ENCODE measurements at regions not wholly inside any gene's neighbourhood (a gene's known extent, or its start where the extent isn't known, plus 50 kb on each side); places are given as distances from the start of the nearest gene placed in this dataset.

GRCh38 chr6:92753956-92754355, 665.4 kb downstream of the EPHA7 start:
- no peak overlapping the region for H3K4me3 ChIP-seq (ENCODE audit: low read depth, low read length)
- no peak for TF ChIP-seq POLR2A (IDR thresholded peaks at IDR 0.05; ENCODE audit: extremely low read depth, insufficient read length)
- TF ChIP-seq CTCF (IDR thresholded peaks at IDR 0.05; ENCODE audit: low read depth, low read length), result no peak
- no peak for DNase-seq (ENCODE audit: low read depth)

- no peak for DNase-seq (ENCODE audit: low read depth)
- TF ChIP-seq MYC (IDR thresholded peaks at IDR 0.05; ENCODE audit: low read depth, low read length) (no peak), MAX (IDR thresholded peaks at IDR 0.05; ENCODE audit: low read depth, low read length) (no peak), CTCF (IDR thresholded peaks at IDR 0.05; ENCODE audit: low read depth, low read length) (no peak), POLR2A (IDR thresholded peaks at IDR 0.05; ENCODE audit: extremely low read depth, insufficient read length) (no peak)
- no peak overlapping the region for H3K4me3 ChIP-seq (ENCODE audit: low read depth, low read length)
Observed at GRCh38 chr6:92752114-92752513, 667.2 kb downstream of the EPHA7 start.

- TF ChIP-seq MAX (IDR thresholded peaks at IDR 0.05; ENCODE audit: low read depth, low read length) (no peak), MYC (IDR thresholded peaks at IDR 0.05; ENCODE audit: low read depth, low read length) (no peak), CTCF (IDR thresholded peaks at IDR 0.05; ENCODE audit: low read depth, low read length) (no peak), POLR2A (IDR thresholded peaks at IDR 0.05; ENCODE audit: extremely low read depth, insufficient read length) (no peak)
- H3K4me3 ChIP-seq (ENCODE audit: low read depth, low read length), result no peak overlapping the region
- no peak for DNase-seq (ENCODE audit: low read depth)
Observed at GRCh38 chr6:92748131-92748530, 671.2 kb downstream of the EPHA7 start.

GRCh38 chr6:92737983-92738382, 681.4 kb downstream of the EPHA7 start:
- no peak overlapping the region for H3K4me3 ChIP-seq (ENCODE audit: low read depth, low read length)
- DNase-seq (ENCODE audit: low read depth), result no peak
- TF ChIP-seq POLR2A (IDR thresholded peaks at IDR 0.05; ENCODE audit: extremely low read depth, insufficient read length) (no peak), CTCF (IDR thresholded peaks at IDR 0.05; ENCODE audit: low read depth, low read length) (no peak), MYC (IDR thresholded peaks at IDR 0.05; ENCODE audit: low read depth, low read length) (no peak), MAX (IDR thresholded peaks at IDR 0.05; ENCODE audit: low read depth, low read length) (no peak)

GRCh38 chr6:92723390-92723931, 695.9 kb downstream of the EPHA7 start:
- DNase-seq (ENCODE audit: low read depth), result no peak
- no peak for TF ChIP-seq POLR2A (IDR thresholded peaks at IDR 0.05; ENCODE audit: extremely low read depth, insufficient read length)
- H3K4me3 ChIP-seq (ENCODE audit: low read depth, low read length), result no peak overlapping the region

- no peak for TF ChIP-seq MAX (IDR thresholded peaks at IDR 0.05; ENCODE audit: low read depth, low read length)
- no peak for TF ChIP-seq CTCF (IDR thresholded peaks at IDR 0.05; ENCODE audit: low read depth, low read length)
- no peak for TF ChIP-seq POLR2A (IDR thresholded peaks at IDR 0.05; ENCODE audit: extremely low read depth, insufficient read length)
- TF ChIP-seq MYC (IDR thresholded peaks at IDR 0.05; ENCODE audit: low read depth, low read length), result no peak
- DNase-seq (ENCODE audit: low read depth), result no peak
- H3K4me3 ChIP-seq (ENCODE audit: low read depth, low read length), result no peak overlapping the region
Observed at GRCh38 chr6:92719773-92720172, 699.6 kb downstream of the EPHA7 start.
